GM18873 (cell line): ENCODE measurements at regions not wholly inside any gene's neighbourhood (a gene's known extent, or its start where the extent isn't known, plus 50 kb on each side); places are given as distances from the start of the nearest gene placed in this dataset.

Experiments
- ATAC-seq: cut with Tn5 transposase; IDR thresholded peaks from one replicate; pipeline ENCODE4 v1.9.1; 2021; ENCODE audit warnings: mild to moderate bottlenecking, moderate library complexity, moderate number of reproducible peaks; ENCODE audit not compliant: unreplicated experiment, low FRiP score

- no peak for ATAC-seq
Measured at GRCh38 chr2:13550285-13551231, 833.8 kb downstream of the TRIB2 start.

DNA sequence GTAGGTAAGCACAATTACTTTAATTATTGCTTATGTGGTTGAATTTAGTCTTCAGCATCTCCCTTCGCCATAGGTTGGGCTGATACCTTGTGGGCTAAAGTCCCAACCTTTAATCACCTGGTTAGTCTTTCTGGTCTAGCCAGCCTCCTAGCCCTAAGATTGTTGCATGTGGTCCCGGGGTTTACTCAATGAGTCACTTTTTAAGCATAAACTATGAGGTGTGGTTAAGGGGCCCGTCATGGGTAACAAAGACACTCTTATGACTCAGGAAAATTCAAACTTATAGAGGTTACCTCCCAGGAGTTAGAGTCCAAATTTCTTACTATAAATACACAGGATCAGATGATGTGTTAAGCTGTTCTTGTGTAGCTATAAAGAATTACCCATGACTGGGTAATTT is 841.6 kb downstream of the TRIB2 start:
- ATAC-seq: peak; percentile 70

- peak; percentile 79 for ATAC-seq
Measured at GRCh38 chr2:13560322-13560721, 843.6 kb downstream of the TRIB2 start.

DNA sequence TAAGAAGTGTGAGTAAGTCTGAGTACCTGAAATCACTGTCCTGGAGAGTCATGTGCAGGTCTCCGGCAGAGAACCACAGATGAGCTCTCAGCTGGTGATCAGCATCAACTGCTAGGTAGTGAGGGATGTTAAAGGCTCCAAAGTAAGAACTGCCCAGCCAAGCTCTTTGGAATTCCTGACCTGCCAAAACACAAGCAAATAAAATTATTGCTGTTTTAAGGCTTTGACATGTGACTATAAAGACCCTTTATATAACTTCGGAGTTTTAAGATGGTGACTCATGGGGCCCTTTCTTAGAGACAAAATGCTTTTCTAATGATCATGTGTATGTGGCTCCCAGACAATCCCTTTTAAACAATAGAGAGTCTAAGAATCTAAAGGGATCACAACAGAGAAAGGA is 855.7 kb downstream of the TRIB2 start:
- ATAC-seq: no peak

DNA sequence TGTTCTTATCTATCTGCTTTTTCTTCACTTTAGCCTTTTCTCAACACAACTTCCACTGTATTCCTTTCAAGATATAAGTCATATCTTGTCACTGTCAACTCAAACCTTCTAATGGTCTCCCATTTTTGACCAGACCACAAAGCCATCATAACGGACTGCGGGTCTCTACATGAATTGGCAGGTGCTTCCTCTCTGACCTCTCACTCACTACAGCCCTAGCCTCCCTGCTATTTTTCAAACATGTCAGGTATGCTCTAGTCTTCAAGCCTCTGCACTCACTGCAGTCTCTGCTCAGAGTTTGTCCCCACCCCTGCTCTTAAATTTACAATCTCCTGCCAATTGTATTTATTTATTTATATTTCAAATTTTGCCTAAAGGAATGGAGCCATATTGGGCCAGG is 858.1 kb downstream of the TRIB2 start:
- no peak for ATAC-seq

DNA sequence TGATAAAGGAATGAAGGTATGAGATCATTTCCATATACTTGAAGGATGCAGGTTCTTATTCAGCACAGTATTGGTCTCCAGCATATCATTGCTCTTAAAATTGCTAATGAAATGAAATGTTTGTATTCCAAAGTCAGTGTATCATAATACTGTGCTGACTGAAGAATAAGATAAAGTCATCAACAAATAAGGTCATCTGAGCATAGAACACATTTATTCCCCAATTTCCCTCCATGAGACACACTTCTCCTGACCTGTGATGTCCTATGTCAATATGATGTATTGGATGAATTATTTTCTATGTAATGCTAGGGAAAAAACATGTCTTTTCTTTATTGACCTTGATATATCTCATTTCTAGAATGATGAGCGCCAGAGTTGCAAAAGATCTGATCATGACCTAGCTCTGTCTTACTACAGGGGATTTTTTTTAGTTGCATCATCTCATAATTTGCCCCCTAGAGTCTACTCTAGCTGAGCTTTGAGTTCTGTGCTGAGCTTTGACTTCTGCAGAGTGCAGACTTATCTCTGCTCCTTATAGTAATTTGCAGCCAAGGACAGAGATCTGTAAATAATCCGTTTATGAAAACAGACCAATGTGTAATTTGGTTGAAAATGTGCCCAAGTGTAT is 859.8 kb downstream of the TRIB2 start:
- ATAC-seq: no peak

- ATAC-seq: no peak
Measured at GRCh38 chr2:13578547-13578946, 861.8 kb downstream of the TRIB2 start.

GRCh38 chr2:13581471-13581870 is 864.7 kb downstream of the TRIB2 start:
- no peak for ATAC-seq

DNA sequence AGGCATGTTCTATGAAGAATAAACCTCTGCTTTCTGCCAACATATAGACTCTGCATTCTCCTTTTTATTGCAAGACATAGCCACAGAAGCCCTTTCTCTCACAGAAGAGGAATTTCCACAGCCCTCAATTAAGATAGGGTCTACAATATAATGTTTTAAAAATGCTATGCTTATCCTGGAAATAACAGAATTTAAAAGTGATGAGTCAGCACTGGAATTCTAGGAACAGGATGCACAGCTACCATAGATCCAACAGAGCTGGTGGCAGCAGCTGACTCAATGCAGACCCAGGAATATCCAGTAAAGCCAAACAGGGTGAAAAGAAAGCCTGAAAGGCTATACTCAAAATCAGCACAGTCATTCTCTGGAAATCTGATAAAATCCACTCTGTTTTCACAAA is 866.9 kb downstream of the TRIB2 start:
- no peak for ATAC-seq

DNA sequence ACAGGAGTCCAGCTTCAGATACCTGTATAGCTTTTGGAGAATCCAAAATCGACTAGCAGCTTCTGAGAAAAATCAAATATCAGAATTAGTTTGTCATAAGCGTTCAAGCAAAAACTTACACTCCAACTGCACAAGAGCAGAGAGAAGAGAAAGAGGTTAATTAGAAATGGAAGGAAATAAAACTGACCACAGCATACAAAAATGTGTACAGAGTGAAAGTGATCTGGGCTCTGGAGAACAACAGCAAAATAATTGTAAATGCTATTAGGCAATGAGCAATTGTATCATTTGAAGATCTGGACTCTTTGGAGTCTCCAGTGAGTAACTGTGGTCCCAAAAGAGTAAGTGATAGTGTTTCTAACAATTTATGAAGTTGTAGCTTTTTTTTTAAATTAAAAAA is 867.3 kb downstream of the TRIB2 start:
- no peak for ATAC-seq

DNA sequence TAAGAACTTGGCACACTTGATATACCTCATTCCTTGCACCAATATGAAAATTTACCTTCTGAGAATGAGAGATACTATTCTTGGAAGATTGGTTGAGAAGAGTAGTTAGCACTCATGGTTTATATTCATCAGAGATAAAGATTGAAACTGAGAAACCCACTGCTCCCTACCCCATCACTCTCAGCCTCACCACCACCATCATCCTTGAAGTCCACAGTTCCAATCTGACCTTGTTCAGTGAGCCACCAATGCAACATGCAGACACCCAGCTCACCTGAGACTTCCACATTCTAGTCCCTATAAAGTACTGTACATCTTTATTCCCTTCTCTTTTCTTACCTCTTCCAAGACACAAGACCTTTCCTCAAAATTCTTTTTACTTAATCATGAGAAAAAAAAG is 869.0 kb downstream of the TRIB2 start:
- no peak for ATAC-seq

DNA sequence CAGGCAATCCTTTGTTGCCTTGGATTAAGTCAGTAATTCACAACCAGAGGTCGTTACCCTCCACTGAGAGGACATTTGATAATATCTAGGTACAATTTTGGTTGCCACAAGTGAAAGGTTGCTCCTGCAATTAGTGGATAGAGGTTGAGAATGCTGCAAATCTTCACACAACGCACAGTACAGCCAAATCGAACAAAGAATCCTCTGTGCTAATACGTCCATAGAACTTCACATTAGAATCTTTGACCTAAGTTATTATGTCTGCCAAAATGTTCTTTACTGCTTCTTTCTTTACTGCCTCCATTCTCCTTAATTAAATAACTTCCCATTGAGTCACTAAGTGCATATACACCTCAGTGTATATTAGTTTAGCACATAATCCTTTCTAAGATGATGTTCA is 879.5 kb downstream of the TRIB2 start:
- ATAC-seq: no peak

DNA sequence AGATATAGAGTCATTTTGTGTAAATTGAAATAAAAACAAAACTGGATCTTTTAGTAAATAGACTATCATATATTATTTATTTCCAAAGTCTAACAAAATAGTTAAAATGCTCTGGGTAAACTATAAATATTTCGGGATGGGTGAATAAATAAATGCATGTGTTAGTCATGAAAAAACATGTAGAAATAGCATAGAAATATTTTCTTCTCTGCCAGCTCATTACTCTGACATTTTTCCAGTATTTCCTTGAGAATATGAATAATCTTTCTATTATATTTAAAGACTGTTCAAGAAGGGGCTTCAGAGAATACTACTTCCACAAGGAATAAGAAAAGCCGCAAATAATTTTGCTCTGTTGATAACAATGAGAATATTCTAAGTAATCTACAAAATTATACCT is 880.4 kb downstream of the TRIB2 start:
- ATAC-seq: no peak

GRCh38 chr2:13601506-13601905 is 884.8 kb downstream of the TRIB2 start:
- ATAC-seq: no peak

- no peak for ATAC-seq
Measured at GRCh38 chr2:13604951-13605661, 888.4 kb downstream of the TRIB2 start.

- ATAC-seq: peak; percentile 52
Measured at GRCh38 chr2:13607139-13607538, 890.4 kb downstream of the TRIB2 start.

GRCh38 chr2:13611939-13612338 is 895.2 kb downstream of the TRIB2 start:
- ATAC-seq: no peak

- no peak for ATAC-seq
Measured at GRCh38 chr2:13616059-13616458, 899.3 kb downstream of the TRIB2 start.

DNA sequence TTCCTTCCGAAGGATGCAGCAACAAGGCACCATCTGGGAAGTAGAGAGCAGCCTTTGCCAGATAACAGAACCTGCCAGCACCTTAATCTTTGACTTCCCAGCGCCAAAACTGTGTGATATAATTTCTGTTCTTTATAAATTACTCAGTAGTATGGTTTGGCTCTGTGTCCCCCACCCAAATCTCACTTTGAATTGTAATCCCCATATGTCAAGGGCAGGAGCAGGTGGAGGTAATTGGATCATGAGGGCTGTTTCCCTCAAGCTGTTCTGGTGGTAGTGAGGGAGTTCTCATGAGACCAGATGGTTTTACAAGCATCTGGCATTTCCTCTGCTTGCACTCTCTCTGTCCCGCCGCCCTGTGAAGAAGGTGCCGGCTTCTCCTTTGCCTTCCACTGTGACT is 899.9 kb downstream of the TRIB2 start:
- no peak for ATAC-seq

GRCh38 chr2:13628122-13628521 is 911.4 kb downstream of the TRIB2 start:
- no peak for ATAC-seq

GRCh38 chr2:13638181-13638580 is 921.4 kb downstream of the TRIB2 start:
- no peak for ATAC-seq
